Skeletal muscle tissue (tissue), 3 donors: ENCODE measurements at regions not wholly inside any gene's neighbourhood (a gene's known extent, or its start where the extent isn't known, plus 50 kb on each side); places are given as distances from the start of the nearest gene placed in this dataset.

Experiments used
- H3K27ac ChIP-seq: one replicate; pipeline ENCODE4 v1.7.0; 2013; ENCODE audit warnings: mild to moderate bottlenecking, low read depth, low read length, inconsistent platforms
- H3K27me3 ChIP-seq, 3 donors: one replicate each; pipeline ENCODE4 v1.7.0; 2013; ENCODE audit warnings: low read length in 3 of 3; ENCODE audit not compliant: control insufficient read depth in 3 of 3, insufficient read depth in 3 of 3
- H3K36me3 ChIP-seq, 3 donors: one replicate each; pipeline ENCODE4 v1.7.0; 2013; ENCODE audit warnings: low read length in 3 of 3; ENCODE audit not compliant: control insufficient read depth in 3 of 3, insufficient read depth in 3 of 3
- H3K4me1 ChIP-seq, 3 donors: one replicate each; pipeline ENCODE4 v1.7.0; 2013; ENCODE audit warnings: low read length in 3 of 3, mild to moderate bottlenecking in 3 of 3; ENCODE audit not compliant: control insufficient read depth in 3 of 3, insufficient read depth in 3 of 3
- H3K4me3 ChIP-seq, 3 donors: one replicate each; pipeline ENCODE4 v1.7.0; 2013; ENCODE audit warnings: low read length in 3 of 3
- H3K9ac ChIP-seq, 3 donors: one replicate each; pipeline ENCODE4 v1.7.0; 2013; ENCODE audit warnings: low read length in 3 of 3, mild to moderate bottlenecking in 3 of 3, moderate library complexity in 2 of 3, low read depth in 1 of 3
- H3K9me3 ChIP-seq, 3 donors: one replicate each; pipeline ENCODE4 v1.7.0; 2013; ENCODE audit warnings: low read length in 3 of 3; ENCODE audit not compliant: control insufficient read depth in 3 of 3
- donor health status: Osteomylitis.

GRCh38 chr13:47069133-47069532 lies 172.3 kb upstream of the HTR2A start:
- Histone ChIP-seq H3K27me3 (no peaks in the 10 kb centered on the region), H3K36me3 (no peaks in the 10 kb centered on the region), H3K9me3 (no peaks in the 10 kb centered on the region), H3K9ac (no peak overlapping the region), H3K4me1 (no peaks in the 10 kb centered on the region), H3K4me3 (no peak overlapping the region), H3K27ac (no peak overlapping the region)

DNA sequence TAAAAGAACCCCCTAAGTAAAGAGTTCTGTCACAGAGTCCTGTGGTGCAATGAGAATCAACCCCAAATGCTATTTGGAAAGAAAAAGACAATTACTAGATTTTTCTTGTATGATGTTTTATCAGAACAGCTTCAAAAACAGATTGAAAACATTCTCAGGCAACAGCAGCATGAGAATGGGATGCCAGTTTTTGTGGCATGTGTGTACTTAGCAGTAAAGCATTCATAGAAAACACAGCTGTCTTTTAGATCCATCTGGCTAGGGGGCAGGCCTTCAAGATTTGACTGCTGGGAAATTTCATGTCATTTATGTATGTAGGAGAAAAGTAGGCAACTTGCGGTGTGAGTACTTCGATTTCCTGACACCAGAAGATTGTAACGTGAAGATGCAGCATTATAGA lies 170.5 kb upstream of the HTR2A start:
- no peaks in the 10 kb centered on the region for H3K4me1 ChIP-seq
- no peaks in the 10 kb centered on the region for H3K36me3 ChIP-seq
- no peaks in the 10 kb centered on the region for H3K9me3 ChIP-seq
- H3K27ac ChIP-seq, result no peak overlapping the region
- no peaks in the 10 kb centered on the region for H3K27me3 ChIP-seq
- H3K9ac ChIP-seq, result no peak overlapping the region
- H3K4me3 ChIP-seq, result no peak overlapping the region

GRCh38 chr13:47066226-47066625 lies 169.4 kb upstream of the HTR2A start:
- no peaks in the 10 kb centered on the region for H3K36me3 ChIP-seq

GRCh38 chr13:47064381-47064780 lies 167.5 kb upstream of the HTR2A start:
- peaks cover 0 to 2% (median 0%) of the 10 kb centered on the region in 3 donors for H3K9me3 ChIP-seq
- no peak overlapping the region for H3K27ac ChIP-seq
- H3K27me3 ChIP-seq, result no peaks in the 10 kb centered on the region
- no peaks in the 10 kb centered on the region for H3K4me1 ChIP-seq
- H3K9ac ChIP-seq, result no peak overlapping the region
- H3K4me3 ChIP-seq, result no peak overlapping the region
- H3K36me3 ChIP-seq, result no peaks in the 10 kb centered on the region

More at GRCh38 chr13:47066226-47066625, 169.4 kb upstream of the HTR2A start:
- H3K4me3 ChIP-seq, result no peak overlapping the region
- H3K9ac ChIP-seq, result no peak overlapping the region
- no peaks in the 10 kb centered on the region for H3K27me3 ChIP-seq
- H3K9me3 ChIP-seq, result no peaks in the 10 kb centered on the region
- no peak overlapping the region for H3K27ac ChIP-seq
- no peaks in the 10 kb centered on the region for H3K4me1 ChIP-seq

DNA sequence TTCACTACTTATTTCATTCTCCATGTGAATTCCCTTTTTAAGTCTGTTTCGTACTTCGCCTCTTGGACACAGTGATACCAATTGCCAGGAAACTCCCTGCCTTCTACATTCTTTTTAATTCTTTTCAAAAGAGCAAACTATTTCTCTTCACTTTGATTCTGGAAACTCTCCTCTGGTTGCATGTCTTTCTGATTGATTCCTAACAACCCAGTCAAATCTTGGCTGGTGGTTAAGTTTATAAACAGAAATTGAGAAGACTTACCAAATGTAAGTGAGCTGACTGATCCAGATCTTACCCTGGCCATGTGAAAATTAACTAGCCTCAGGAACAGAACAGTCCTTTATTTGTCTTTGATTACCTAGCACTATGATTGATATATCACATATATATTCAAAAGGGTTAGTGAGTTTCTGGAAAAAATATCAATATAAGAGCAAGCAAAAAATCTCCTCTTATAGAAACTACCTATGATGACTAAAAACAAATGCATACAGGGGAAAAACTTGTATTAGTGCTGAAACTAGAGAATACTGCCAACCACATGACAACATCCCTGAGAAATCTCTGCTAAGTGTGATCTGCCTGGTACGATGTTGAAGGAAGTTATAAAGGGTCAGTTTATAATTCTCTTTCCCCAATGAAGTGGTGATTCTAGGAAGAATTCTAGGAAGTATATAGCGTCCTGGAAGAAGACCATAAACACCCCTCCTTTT lies 152.6 kb upstream of the HTR2A start:
- Histone ChIP-seq H3K36me3 (no peaks in the 10 kb centered on the region), H3K4me3 (no peak overlapping the region), H3K4me1 (no peaks in the 10 kb centered on the region), H3K27ac (no peak overlapping the region), H3K9ac (no peak overlapping the region), H3K27me3 (no peaks in the 10 kb centered on the region), H3K9me3 (no peaks in the 10 kb centered on the region)

- Histone ChIP-seq H3K4me3 (no peak overlapping the region), H3K36me3 (no peaks in the 10 kb centered on the region), H3K27me3 (no peaks in the 10 kb centered on the region), H3K9me3 (no peaks in the 10 kb centered on the region), H3K27ac (no peak overlapping the region), H3K9ac (no peak overlapping the region), H3K4me1 (no peaks in the 10 kb centered on the region)
Observed at GRCh38 chr13:47046706-47047105, 149.9 kb upstream of the HTR2A start.

GRCh38 chr13:47044842-47045241 lies 148.0 kb upstream of the HTR2A start:
- Histone ChIP-seq H3K27ac (no peak overlapping the region), H3K9me3 (no peaks in the 10 kb centered on the region), H3K4me1 (no peaks in the 10 kb centered on the region), H3K4me3 (no peak overlapping the region), H3K9ac (no peak overlapping the region), H3K36me3 (no peaks in the 10 kb centered on the region), H3K27me3 (no peaks in the 10 kb centered on the region)

GRCh38 chr13:47039106-47039505 lies 142.3 kb upstream of the HTR2A start:
- H3K27ac ChIP-seq, result no peak overlapping the region
- H3K36me3 ChIP-seq, result no peaks in the 10 kb centered on the region
- no peaks in the 10 kb centered on the region for H3K27me3 ChIP-seq
- H3K9me3 ChIP-seq, result no peaks in the 10 kb centered on the region
- no peak overlapping the region for H3K4me3 ChIP-seq
- no peaks in the 10 kb centered on the region for H3K4me1 ChIP-seq
- no peak overlapping the region for H3K9ac ChIP-seq

DNA sequence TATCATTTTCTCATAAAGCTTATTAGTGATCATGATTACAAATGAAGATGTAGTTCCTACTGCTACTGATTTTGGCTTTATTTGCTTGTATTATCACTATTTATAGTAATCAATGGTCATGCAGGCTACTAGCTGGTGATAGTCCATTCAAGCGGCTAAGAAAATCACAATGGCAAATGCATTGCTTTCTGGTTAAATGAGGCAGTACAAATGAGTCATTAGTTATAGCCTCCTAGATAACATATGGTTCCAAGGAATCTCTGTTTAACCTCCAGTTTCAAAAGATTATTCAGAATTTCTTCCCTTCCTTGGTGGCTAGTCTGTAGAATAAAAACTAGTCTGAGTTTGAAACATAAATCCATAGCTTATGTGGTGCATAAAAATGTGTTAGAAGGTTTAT lies 141.3 kb upstream of the HTR2A start:
- no peak overlapping the region for H3K9ac ChIP-seq

GRCh38 chr13:47036294-47037008 lies 139.6 kb upstream of the HTR2A start:
- Histone ChIP-seq H3K4me1 (no peaks in the 10 kb centered on the region), H3K27ac (no peak overlapping the region), H3K4me3 (no peak overlapping the region), H3K9ac (no peak overlapping the region), H3K27me3 (no peaks in the 10 kb centered on the region), H3K9me3 (no peaks in the 10 kb centered on the region), H3K36me3 (no peaks in the 10 kb centered on the region)

More for the DNA sequence above, 141.3 kb upstream of the HTR2A start:
- H3K4me3 ChIP-seq, result no peak overlapping the region
- H3K9me3 ChIP-seq, result no peaks in the 10 kb centered on the region
- H3K4me1 ChIP-seq, result no peaks in the 10 kb centered on the region
- no peak overlapping the region for H3K27ac ChIP-seq
- H3K27me3 ChIP-seq, result no peaks in the 10 kb centered on the region
- no peaks in the 10 kb centered on the region for H3K36me3 ChIP-seq
